Common myeloid progenitor, CD34-positive (primary cell): ENCODE measurements at regions not wholly inside any gene's neighbourhood (a gene's known extent, or its start where the extent isn't known, plus 50 kb on each side); places are given as distances from the start of the nearest gene placed in this dataset.

ENCODE experiments used
- CTCF ChIA-PET: fragments of 350-600 bp; sonication (Branson Sonifier 250); formaldehyde crosslinking; loops from one replicate; lab custom pipeline; 2021; ENCODE audit warnings: antibody characterized with exemption; lab: Charles Lee
- POLR2A ChIA-PET: fragments of 350-600 bp; sonication (Branson Sonifier 250); formaldehyde crosslinking; loops from one replicate; lab custom pipeline; 2021; ENCODE audit warnings: antibody characterized with exemption; lab: Charles Lee
- DNase-seq, 3 donors: peaks; one replicate each; pipeline versions ENCODE4 v3.0.0 to v3.0.0-alpha.2; 2013
- H3K27ac ChIP-seq, 2 experiments: 1 replicate in 1 of 2; 2 replicates in 1 of 2; pipeline ENCODE4 v1.7.0; 2013; ENCODE audit warnings: inconsistent platforms in 2 of 2, low read length in 2 of 2, mild to moderate bottlenecking in 2 of 2, low read depth in 1 of 2, moderate library complexity in 1 of 2; ENCODE audit not compliant: severe bottlenecking in 2 of 2, insufficient read depth in 1 of 2, poor library complexity in 1 of 2
- H3K27me3 ChIP-seq, 5 experiments: replicated peaks in 2 of 5; 1 replicate in 3 of 5; 2 replicates in 2 of 5; pipeline versions ENCODE4 v1.6.1 to v1.7.0; 2013; ENCODE audit warnings: low read length in 4 of 5, mild to moderate bottlenecking in 2 of 5, moderate library complexity in 2 of 5, inconsistent platforms in 1 of 5; ENCODE audit not compliant: insufficient read depth in 5 of 5, control insufficient read depth in 4 of 5
- H3K36me3 ChIP-seq, 4 experiments: 1 replicate in 2 of 4; 2 replicates in 2 of 4; pipeline versions ENCODE4 v1.6.1 to v1.7.0; 2013; ENCODE audit warnings: low read length in 3 of 4, control low read depth in 1 of 4, mild to moderate bottlenecking in 1 of 4; ENCODE audit not compliant: control insufficient read depth in 4 of 4, insufficient read depth in 4 of 4
- H3K4me1 ChIP-seq, 4 experiments: 1 replicate in 3 of 4; 2 replicates in 1 of 4; pipeline versions ENCODE4 v1.6.1 to v1.7.1; 2013; ENCODE audit warnings: low read length in 3 of 4, mild to moderate bottlenecking in 3 of 4, control low read depth in 1 of 4, inconsistent platforms in 1 of 4, moderate library complexity in 1 of 4; ENCODE audit not compliant: control insufficient read depth in 4 of 4, insufficient read depth in 4 of 4; ENCODE audit errors: control extremely low read depth in 1 of 4
- H3K4me3 ChIP-seq, 7 experiments: 1 replicate in 4 of 7; 2 replicates in 3 of 7; pipeline versions ENCODE4 v1.5.1 to v1.7.0; 2013; ENCODE audit warnings: mild to moderate bottlenecking in 7 of 7, low read length in 6 of 7, moderate library complexity in 6 of 7, inconsistent platforms in 2 of 7, low read depth in 2 of 7, control low read depth in 1 of 7; ENCODE audit not compliant: insufficient read depth in 4 of 7, control insufficient read depth in 1 of 7; ENCODE audit errors: extremely low read depth in 1 of 7
- H3K9me3 ChIP-seq, 5 experiments: 1 replicate in 4 of 5; 2 replicates in 1 of 5; pipeline versions ENCODE4 v1.6.1 to v1.7.1; 2013; ENCODE audit warnings: low read length in 4 of 5, mild to moderate bottlenecking in 2 of 5, inconsistent platforms in 1 of 5, low read depth in 1 of 5, moderate library complexity in 1 of 5; ENCODE audit not compliant: control insufficient read depth in 4 of 5, insufficient read depth in 2 of 5; ENCODE audit errors: control extremely low read depth in 1 of 5
- WGBS: methylation state at CpG from one replicate; pipeline ENCODE4 v1.1.5; 2013; ENCODE audit not compliant: insufficient coverage; 5-methylcytosine and 5-hydroxymethylcytosine counted together

- Histone ChIP-seq H3K27ac (no peak overlapping the region), H3K4me3 (no peak overlapping the region), H3K36me3 (no peaks in the 10 kb centered on the region), H3K4me1 (no peaks in the 10 kb centered on the region), H3K9me3 (no peaks in the 10 kb centered on the region), H3K27me3 (no peaks in the 10 kb centered on the region)
- DNase-seq = no peak
- POLR2A ChIA-PET = no interaction called here
- CTCF ChIA-PET = no interaction called here
These were observed 490.2 kb upstream of the LCORL start for GRCh38 chr4:18511727-18512126.

- DNase-seq = no peak
- Histone ChIP-seq H3K36me3 (no peaks in the 10 kb centered on the region), H3K9me3 (no peaks in the 10 kb centered on the region), H3K27me3 (no peaks in the 10 kb centered on the region), H3K27ac (no peak overlapping the region), H3K4me1 (no peaks in the 10 kb centered on the region), H3K4me3 (no peak overlapping the region)
- 88% methylated on average over 1 of the region's 2 CpGs for WGBS
- ChIA-PET CTCF (no interaction called here), POLR2A (interaction anchor here (0.6 kb wide), 1 partner anchor 762 kb away, joined by 5 read pairs; no protein-coding TSS in a partner anchor)
These were observed 487.2 kb upstream of the LCORL start for GRCh38 chr4:18508786-18509185.

- H3K36me3 ChIP-seq = no peaks in the 10 kb centered on the region
- H3K9me3 ChIP-seq = no peaks in the 10 kb centered on the region
- CTCF ChIA-PET = no interaction called here
- POLR2A ChIA-PET = no interaction called here
- no peak overlapping the region for H3K27ac ChIP-seq
- no peak overlapping the region for H3K4me3 ChIP-seq
- H3K4me1 ChIP-seq = no peaks in the 10 kb centered on the region
- no peak for DNase-seq
- H3K27me3 ChIP-seq = no peaks in the 10 kb centered on the region
These were observed 459.4 kb upstream of the LCORL start for GRCh38 chr4:18480928-18481327.

GRCh38 chr4:18480342-18480741 is 458.8 kb upstream of the LCORL start:
- CTCF ChIA-PET = no interaction called here
- POLR2A ChIA-PET = no interaction called here
- Histone ChIP-seq H3K36me3 (no peaks in the 10 kb centered on the region), H3K4me3 (no peak overlapping the region), H3K27ac (no peak overlapping the region), H3K4me1 (no peaks in the 10 kb centered on the region), H3K9me3 (no peaks in the 10 kb centered on the region), H3K27me3 (no peaks in the 10 kb centered on the region)
- no peak for DNase-seq

- H3K9me3 ChIP-seq = no peaks in the 10 kb centered on the region
- DNase-seq = no peak
- no peak overlapping the region for H3K4me3 ChIP-seq
- H3K4me1 ChIP-seq = no peaks in the 10 kb centered on the region
- H3K36me3 ChIP-seq = no peaks in the 10 kb centered on the region
- H3K27ac ChIP-seq = no peak overlapping the region
- CTCF ChIA-PET = no interaction called here
- no CpG with 5 or more reads among the region's 3 CpGs for WGBS
- POLR2A ChIA-PET = no interaction called here
- no peaks in the 10 kb centered on the region for H3K27me3 ChIP-seq
These were observed 458.3 kb upstream of the LCORL start for GRCh38 chr4:18479825-18480224.

- ChIA-PET POLR2A (no interaction called here), CTCF (no interaction called here)
- no peak overlapping the region for H3K4me3 ChIP-seq
- H3K9me3 ChIP-seq = no peaks in the 10 kb centered on the region
- 72% methylated on average over 4 of the region's 4 CpGs for WGBS
- no peaks in the 10 kb centered on the region for H3K27me3 ChIP-seq
- H3K36me3 ChIP-seq = no peaks in the 10 kb centered on the region
- no peaks in the 10 kb centered on the region for H3K4me1 ChIP-seq
- no peak for DNase-seq
- H3K27ac ChIP-seq = no peak overlapping the region
These were observed 442.5 kb upstream of the LCORL start for GRCh38 chr4:18463987-18464559.

GRCh38 chr4:18458465-18458864 is 436.9 kb upstream of the LCORL start:
- DNase-seq = no peak
- ChIA-PET CTCF (no interaction called here), POLR2A (no interaction called here)
- Histone ChIP-seq H3K27ac (no peak overlapping the region), H3K9me3 (no peaks in the 10 kb centered on the region), H3K4me3 (no peak overlapping the region), H3K36me3 (no peaks in the 10 kb centered on the region), H3K4me1 (no peaks in the 10 kb centered on the region), H3K27me3 (no peaks in the 10 kb centered on the region)
- WGBS = 93% methylated on average over 2 of the region's 3 CpGs
